SK-N-SH treated with all-trans-retinoic acid at 6 μM for 48 hours (cell line): ENCODE measurements at regions not wholly inside any gene's neighbourhood (a gene's known extent, or its start where the extent isn't known, plus 50 kb on each side); places are given as distances from the start of the nearest gene placed in this dataset.

Source experiments
- ATAC-seq: fragments of 200-7000 bp; cut with Tn5 transposase; 3 replicates; pipeline ENCODE4 v1.9.1; 2020; ENCODE audit warnings: mild to moderate bottlenecking, moderate library complexity
- ARNTL ChIP-seq: fragments of 450-650 bp; formaldehyde crosslinking; IDR thresholded peaks from 2 replicates; pipeline ENCODE4 v1.5.0; 2020; ENCODE audit warnings: low read depth, mild to moderate bottlenecking, moderate library complexity, borderline replicate concordance
- BACH2 ChIP-seq: fragments of 250-450 bp; sonication (Bioruptor Pico); IDR thresholded peaks from 2 replicates; pipeline ENCODE4 v1.9.0; 2021; ENCODE audit warnings: mild to moderate bottlenecking, borderline replicate concordance
- CSDC2 ChIP-seq: fragments of 250-450 bp; sonication (Bioruptor Pico); IDR thresholded peaks from 2 replicates; pipeline ENCODE4 v1.5.0; 2020; ENCODE audit warnings: mild to moderate bottlenecking, moderate library complexity
- ESRRG ChIP-seq: fragments of 250-450 bp; sonication (Bioruptor Pico); IDR thresholded peaks from 2 replicates; pipeline ENCODE4 v1.6.1; 2021; ENCODE audit warnings: mild to moderate bottlenecking
- GLIS3 ChIP-seq: fragments of 250-450 bp; sonication (Bioruptor Pico); IDR thresholded peaks from 2 replicates; pipeline ENCODE4 v1.5.0; 2020; ENCODE audit warnings: mild to moderate bottlenecking, moderate library complexity
- ISL1 ChIP-seq: fragments of 250-450 bp; sonication (Bioruptor Pico); IDR thresholded peaks from 2 replicates; pipeline ENCODE4 v2.1.2; 2022; ENCODE audit warnings: mild to moderate bottlenecking, moderate library complexity
- OSR1 ChIP-seq: fragments of 250-450 bp; sonication (Bioruptor Pico); IDR thresholded peaks from 2 replicates; pipeline ENCODE4 v1.8.0; 2022; ENCODE audit warnings: moderate library complexity, mild to moderate bottlenecking, inconsistent platforms
- PPARA ChIP-seq: fragments of 250-450 bp; sonication (Bioruptor Pico); IDR thresholded peaks from 2 replicates; pipeline ENCODE4 v1.5.0; 2020; ENCODE audit warnings: mild to moderate bottlenecking, borderline replicate concordance
- RARB ChIP-seq: fragments of 250-450 bp; sonication (Bioruptor Pico); IDR thresholded peaks from 2 replicates; pipeline ENCODE4 v1.8.0; 2021; ENCODE audit warnings: mild to moderate bottlenecking, moderate library complexity
- SNAI2 ChIP-seq: fragments of 250-450 bp; sonication (Bioruptor Pico); IDR thresholded peaks from 2 replicates; pipeline ENCODE4 v1.5.0; 2020; ENCODE audit warnings: mild to moderate bottlenecking, moderate library complexity
- TCF4 ChIP-seq: fragments of 250-450 bp; sonication (Bioruptor Pico); IDR thresholded peaks from 2 replicates; pipeline ENCODE4 v1.8.0; 2021; ENCODE audit warnings: mild to moderate bottlenecking, moderate library complexity, borderline replicate concordance
- ZC3H10 ChIP-seq: fragments of 250-450 bp; sonication (Bioruptor Pico); IDR thresholded peaks from 2 replicates; pipeline ENCODE4 v1.5.1; 2021; ENCODE audit warnings: mild to moderate bottlenecking, moderate library complexity
- ZFP3 ChIP-seq: fragments of 250-450 bp; sonication (Bioruptor Pico); IDR thresholded peaks from 2 replicates; pipeline ENCODE4 v1.5.0; 2020; ENCODE audit warnings: mild to moderate bottlenecking, moderate library complexity
- ZNF565 ChIP-seq: fragments of 450-650 bp; formaldehyde crosslinking; conservative IDR thresholded peaks from 2 replicates; pipeline ENCODE4 v1.5.0; 2020; ENCODE audit warnings: low read depth, mild to moderate bottlenecking, moderate library complexity
- ZNF70 ChIP-seq: fragments of 450-650 bp; formaldehyde crosslinking; IDR thresholded peaks from 2 replicates; pipeline ENCODE4 v1.5.0; 2020; ENCODE audit warnings: mild to moderate bottlenecking, moderate library complexity
- ZNF8 ChIP-seq: fragments of 450-650 bp; formaldehyde crosslinking; IDR thresholded peaks from 2 replicates; pipeline ENCODE4 v1.5.0; 2020; ENCODE audit warnings: mild to moderate bottlenecking, moderate library complexity
- TF ChIP-seq, protein P1 (sequence below): fragments of 250-450 bp; sonication (Bioruptor Pico); IDR thresholded peaks from 2 replicates; pipeline ENCODE4 v1.8.0; 2021; ENCODE audit warnings: low read depth, mild to moderate bottlenecking, moderate library complexity, borderline replicate concordance
- TF ChIP-seq, protein P2 (sequence below): fragments of 250-450 bp; sonication (Bioruptor Pico); IDR thresholded peaks from 2 replicates; pipeline ENCODE4 v1.5.1; 2020; ENCODE audit warnings: low read depth, mild to moderate bottlenecking, moderate library complexity
- TF ChIP-seq, protein P3 (sequence below): fragments of 250-450 bp; sonication (Bioruptor Pico); IDR thresholded peaks from 2 replicates; pipeline ENCODE4 v1.8.0; 2020; ENCODE audit warnings: mild to moderate bottlenecking, moderate library complexity, borderline replicate concordance
- TF ChIP-seq, protein P4 (sequence below): fragments of 250-450 bp; sonication (Bioruptor Pico); IDR thresholded peaks from 2 replicates; pipeline ENCODE4 v1.5.1; 2021; ENCODE audit warnings: mild to moderate bottlenecking, moderate library complexity

DNA sequence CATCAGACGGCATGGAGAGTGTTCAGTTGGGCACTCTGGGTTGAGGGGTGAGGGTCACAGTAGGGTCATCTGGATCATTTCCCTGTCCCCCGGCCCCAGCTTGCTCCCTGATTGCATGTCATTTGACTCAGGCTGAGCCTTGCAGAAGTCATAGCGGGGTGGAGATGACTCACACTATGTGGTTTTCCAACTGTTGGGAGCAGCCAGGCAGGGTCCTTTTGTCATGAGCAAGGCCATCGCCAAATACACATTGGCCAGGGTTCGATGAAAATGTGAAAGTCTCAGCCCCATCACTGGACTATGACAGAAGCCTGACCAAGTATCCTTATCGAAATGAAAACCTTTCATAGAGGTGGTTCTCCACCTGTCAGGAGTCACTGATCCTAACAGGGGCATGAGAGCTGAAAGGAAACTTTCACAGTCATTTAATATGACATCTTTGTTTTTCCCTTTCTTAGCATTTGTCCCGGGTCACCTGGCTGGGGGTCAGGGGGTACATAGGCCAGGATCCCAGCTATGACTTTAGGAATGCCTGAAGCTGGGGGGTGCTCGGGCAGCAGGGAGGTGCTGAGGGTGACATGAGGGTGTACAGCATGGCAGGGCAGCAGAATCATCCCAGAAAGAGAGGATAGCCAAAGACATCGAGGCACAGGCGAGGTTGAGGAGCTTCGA is 70.2 kb upstream of the CD93 start (continued):
- TF ChIP-seq GLIS3 (CRISPR knock-in tag) (no peak), RARB (CRISPR knock-in tag) (no peak), PPARA (CRISPR knock-in tag) (no peak)
- TF ChIP-seq, protein P1, sequence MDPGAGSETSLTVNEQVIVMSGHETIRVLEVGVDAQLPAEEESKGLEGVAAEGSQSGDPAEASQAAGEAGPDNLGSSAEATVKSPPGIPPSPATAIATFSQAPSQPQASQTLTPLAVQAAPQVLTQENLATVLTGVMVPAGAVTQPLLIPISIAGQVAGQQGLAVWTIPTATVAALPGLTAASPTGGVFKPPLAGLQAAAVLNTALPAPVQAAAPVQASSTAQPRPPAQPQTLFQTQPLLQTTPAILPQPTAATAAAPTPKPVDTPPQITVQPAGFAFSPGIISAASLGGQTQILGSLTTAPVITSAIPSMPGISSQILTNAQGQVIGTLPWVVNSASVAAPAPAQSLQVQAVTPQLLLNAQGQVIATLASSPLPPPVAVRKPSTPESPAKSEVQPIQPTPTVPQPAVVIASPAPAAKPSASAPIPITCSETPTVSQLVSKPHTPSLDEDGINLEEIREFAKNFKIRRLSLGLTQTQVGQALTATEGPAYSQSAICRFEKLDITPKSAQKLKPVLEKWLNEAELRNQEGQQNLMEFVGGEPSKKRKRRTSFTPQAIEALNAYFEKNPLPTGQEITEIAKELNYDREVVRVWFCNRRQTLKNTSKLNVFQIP (CRISPR knock-in tag): no peak
- TF ChIP-seq, protein P2, sequence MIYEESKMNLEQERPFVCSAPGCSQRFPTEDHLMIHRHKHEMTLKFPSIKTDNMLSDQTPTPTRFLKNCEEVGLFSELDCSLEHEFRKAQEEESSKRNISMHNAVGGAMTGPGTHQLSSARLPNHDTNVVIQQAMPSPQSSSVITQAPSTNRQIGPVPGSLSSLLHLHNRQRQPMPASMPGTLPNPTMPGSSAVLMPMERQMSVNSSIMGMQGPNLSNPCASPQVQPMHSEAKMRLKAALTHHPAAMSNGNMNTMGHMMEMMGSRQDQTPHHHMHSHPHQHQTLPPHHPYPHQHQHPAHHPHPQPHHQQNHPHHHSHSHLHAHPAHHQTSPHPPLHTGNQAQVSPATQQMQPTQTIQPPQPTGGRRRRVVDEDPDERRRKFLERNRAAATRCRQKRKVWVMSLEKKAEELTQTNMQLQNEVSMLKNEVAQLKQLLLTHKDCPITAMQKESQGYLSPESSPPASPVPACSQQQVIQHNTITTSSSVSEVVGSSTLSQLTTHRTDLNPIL (CRISPR knock-in tag): no peak

DNA sequence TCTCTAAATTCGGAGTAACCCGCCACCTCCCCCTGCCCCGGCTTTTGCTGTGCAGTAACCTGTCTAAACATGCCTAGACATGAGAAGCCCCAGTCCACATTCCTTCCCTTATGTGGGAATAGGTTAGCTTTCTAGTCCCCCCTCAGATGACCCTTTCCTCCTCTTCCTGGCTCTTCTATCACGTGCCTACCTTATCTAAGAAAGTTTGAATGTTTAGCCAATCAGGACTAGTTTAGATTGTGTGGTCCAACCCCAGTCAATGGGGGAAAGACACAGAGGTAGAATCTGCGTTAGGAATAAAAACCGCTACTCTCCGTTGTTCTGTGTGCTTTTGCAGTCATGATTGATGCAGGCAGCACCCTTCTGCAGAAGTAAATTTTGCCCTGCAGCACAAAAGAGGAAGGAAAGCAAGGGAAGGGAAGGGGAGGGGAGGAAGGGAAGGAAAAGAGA is 69.0 kb upstream of the CD93 start:
- no peak for ATAC-seq

DNA sequence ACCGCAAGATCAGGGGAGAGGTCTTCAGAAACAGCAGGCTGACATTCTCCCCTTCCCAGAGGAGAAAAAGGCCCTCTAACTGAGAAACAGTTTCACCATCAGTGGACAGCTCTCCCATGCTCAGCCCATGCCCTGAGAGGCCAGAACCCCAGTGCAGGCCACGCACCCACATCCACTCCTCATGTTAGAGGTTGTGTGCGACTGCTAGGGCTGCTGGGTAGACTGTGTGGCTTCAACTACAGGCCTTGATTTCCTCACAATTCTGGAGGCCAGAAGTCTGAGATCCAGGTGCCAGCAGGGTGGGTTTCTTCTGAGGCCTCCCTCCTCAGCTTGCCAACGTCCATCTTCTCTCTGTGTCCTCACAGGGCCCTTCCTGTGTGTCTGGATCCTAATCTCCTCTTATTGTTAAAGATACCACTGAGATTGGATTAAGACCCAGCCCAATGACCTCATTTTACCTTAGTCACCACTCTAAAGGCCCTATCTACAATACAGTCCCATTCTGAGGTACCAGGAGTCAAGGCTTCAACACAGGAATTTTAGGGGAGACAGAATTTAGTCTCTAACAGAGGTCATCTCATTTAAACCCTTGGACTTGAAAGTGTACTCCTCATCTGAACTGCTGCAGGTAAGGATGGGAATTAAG is 67.7 kb upstream of the CD93 start:
- ATAC-seq: no peak
- no peak for TF ChIP-seq ZNF70 (CRISPR knock-in tag)
- TF ChIP-seq OSR1: no peak
- no peak for TF ChIP-seq ARNTL (CRISPR knock-in tag)
- TF ChIP-seq, protein P3, sequence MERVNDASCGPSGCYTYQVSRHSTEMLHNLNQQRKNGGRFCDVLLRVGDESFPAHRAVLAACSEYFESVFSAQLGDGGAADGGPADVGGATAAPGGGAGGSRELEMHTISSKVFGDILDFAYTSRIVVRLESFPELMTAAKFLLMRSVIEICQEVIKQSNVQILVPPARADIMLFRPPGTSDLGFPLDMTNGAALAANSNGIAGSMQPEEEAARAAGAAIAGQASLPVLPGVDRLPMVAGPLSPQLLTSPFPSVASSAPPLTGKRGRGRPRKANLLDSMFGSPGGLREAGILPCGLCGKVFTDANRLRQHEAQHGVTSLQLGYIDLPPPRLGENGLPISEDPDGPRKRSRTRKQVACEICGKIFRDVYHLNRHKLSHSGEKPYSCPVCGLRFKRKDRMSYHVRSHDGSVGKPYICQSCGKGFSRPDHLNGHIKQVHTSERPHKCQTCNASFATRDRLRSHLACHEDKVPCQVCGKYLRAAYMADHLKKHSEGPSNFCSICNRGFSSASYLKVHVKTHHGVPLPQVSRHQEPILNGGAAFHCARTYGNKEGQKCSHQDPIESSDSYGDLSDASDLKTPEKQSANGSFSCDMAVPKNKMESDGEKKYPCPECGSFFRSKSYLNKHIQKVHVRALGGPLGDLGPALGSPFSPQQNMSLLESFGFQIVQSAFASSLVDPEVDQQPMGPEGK (CRISPR knock-in tag): no peak
- TF ChIP-seq, protein P4, sequence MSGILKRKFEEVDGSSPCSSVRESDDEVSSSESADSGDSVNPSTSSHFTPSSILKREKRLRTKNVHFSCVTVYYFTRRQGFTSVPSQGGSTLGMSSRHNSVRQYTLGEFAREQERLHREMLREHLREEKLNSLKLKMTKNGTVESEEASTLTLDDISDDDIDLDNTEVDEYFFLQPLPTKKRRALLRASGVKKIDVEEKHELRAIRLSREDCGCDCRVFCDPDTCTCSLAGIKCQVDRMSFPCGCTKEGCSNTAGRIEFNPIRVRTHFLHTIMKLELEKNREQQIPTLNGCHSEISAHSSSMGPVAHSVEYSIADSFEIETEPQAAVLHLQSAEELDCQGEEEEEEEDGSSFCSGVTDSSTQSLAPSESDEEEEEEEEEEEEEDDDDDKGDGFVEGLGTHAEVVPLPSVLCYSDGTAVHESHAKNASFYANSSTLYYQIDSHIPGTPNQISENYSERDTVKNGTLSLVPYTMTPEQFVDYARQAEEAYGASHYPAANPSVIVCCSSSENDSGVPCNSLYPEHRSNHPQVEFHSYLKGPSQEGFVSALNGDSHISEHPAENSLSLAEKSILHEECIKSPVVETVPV (CRISPR knock-in tag): no peak
- no peak for TF ChIP-seq GLIS3 (CRISPR knock-in tag)
- TF ChIP-seq, all 23 proteins: peak for 0

More for the DNA sequence above, 69.0 kb upstream of the CD93 start:
- TF ChIP-seq RARB (CRISPR knock-in tag) (no peak), TCF4 (CRISPR knock-in tag) (no peak), ZFP3 (CRISPR knock-in tag) (no peak)

DNA sequence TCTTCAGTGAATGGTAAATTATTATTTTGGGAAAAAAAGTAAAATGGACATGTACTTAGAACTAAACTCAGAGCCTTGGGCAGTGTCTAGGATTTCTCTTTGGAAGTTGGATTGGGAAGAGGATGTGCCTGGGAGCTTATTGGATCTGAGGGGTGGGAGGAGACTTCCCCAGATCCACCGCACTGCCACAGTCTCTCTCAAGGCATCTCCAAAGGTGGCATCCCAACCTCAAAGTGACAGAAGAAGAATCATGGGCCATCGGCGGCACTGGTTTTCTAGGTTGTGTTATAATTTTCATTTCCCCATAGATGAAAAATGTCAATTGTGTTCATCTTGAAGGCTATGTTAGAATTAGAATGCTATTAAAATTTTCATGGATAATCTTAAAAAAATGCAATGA is 66.8 kb upstream of the CD93 start:
- TF ChIP-seq SNAI2 (CRISPR knock-in tag) (no peak), ESRRG (CRISPR knock-in tag) (no peak), GLIS3 (CRISPR knock-in tag) (no peak), TCF4 (CRISPR knock-in tag) (no peak), ZC3H10 (CRISPR knock-in tag) (no peak), CSDC2 (no peak), ZNF70 (CRISPR knock-in tag) (no peak), ZNF8 (no peak), ZNF565 (CRISPR knock-in tag) (no peak), ZFP3 (CRISPR knock-in tag) (no peak), PPARA (CRISPR knock-in tag) (no peak), BACH2 (CRISPR knock-in tag) (no peak), ISL1 (CRISPR knock-in tag) (no peak), ARNTL (CRISPR knock-in tag) (no peak), RARB (CRISPR knock-in tag) (no peak), OSR1 (no peak)
- TF ChIP-seq, protein P2 (CRISPR knock-in tag): no peak
- TF ChIP-seq, protein P1 (CRISPR knock-in tag): no peak
- peak; percentile 33; the same call in 2 of the 3 replicates for ATAC-seq
